ENCODE measurements at regions not wholly inside any gene's neighbourhood (a gene's known extent, or its start where the extent isn't known, plus 50 kb on each side); places are given as distances from the start of the nearest gene placed in this dataset.

DNA sequence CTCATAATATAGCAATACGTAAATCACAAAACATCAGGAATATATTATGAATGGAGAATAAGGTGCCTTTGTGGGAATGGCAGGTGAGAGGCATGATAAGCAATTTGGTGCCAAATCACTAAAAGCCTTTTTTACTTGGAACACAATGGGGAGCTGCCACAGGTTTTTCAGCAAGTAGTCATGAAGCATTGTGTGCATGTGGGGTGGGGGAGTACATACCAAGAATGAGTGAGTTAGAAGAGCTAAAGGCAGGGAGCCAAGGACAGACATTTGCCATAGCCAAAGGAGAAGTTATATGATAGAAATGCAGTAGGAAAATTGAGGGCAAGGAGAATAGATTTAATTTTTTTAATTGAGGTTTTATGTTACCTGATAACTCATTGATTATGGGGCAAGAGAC is 445.0 kb upstream of the SMC2 start:
- TF ChIP-seq, protein P1, sequence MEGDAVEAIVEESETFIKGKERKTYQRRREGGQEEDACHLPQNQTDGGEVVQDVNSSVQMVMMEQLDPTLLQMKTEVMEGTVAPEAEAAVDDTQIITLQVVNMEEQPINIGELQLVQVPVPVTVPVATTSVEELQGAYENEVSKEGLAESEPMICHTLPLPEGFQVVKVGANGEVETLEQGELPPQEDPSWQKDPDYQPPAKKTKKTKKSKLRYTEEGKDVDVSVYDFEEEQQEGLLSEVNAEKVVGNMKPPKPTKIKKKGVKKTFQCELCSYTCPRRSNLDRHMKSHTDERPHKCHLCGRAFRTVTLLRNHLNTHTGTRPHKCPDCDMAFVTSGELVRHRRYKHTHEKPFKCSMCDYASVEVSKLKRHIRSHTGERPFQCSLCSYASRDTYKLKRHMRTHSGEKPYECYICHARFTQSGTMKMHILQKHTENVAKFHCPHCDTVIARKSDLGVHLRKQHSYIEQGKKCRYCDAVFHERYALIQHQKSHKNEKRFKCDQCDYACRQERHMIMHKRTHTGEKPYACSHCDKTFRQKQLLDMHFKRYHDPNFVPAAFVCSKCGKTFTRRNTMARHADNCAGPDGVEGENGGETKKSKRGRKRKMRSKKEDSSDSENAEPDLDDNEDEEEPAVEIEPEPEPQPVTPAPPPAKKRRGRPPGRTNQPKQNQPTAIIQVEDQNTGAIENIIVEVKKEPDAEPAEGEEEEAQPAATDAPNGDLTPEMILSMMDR (IDR thresholded peaks at IDR 0.05; ENCODE audit: extremely low read depth, low read depth, low read length): no peak
- Histone ChIP-seq H3K27me3 (ENCODE audit: insufficient read depth, low read length) (no peaks in the 10 kb centered on the region), H4K20me1 (ENCODE audit: insufficient read depth, low read length) (no peaks in the 10 kb centered on the region), H3K4me3 (ENCODE audit: insufficient read depth, low read length) (no peak overlapping the region), H3K27ac (ENCODE audit: low read depth, low read length) (no peak overlapping the region), H3K9me3 (ENCODE audit: low read depth, low read length) (no peaks in the 10 kb centered on the region), H3K4me1 (ENCODE audit: insufficient read depth, low read length) (no peaks in the 10 kb centered on the region), H2AFZ (ENCODE audit: low read length) (no peak overlapping the region), H3K36me3 (ENCODE audit: insufficient read depth, low read length) (no peaks in the 10 kb centered on the region), H3K4me2 (ENCODE audit: insufficient read depth, low read length) (no peak overlapping the region), H3K79me2 (ENCODE audit: insufficient read depth, low read length) (no peaks in the 10 kb centered on the region)
- no peak for DNase-seq (ENCODE audit: insufficient read length, low spot score, missing footprints)

DNA sequence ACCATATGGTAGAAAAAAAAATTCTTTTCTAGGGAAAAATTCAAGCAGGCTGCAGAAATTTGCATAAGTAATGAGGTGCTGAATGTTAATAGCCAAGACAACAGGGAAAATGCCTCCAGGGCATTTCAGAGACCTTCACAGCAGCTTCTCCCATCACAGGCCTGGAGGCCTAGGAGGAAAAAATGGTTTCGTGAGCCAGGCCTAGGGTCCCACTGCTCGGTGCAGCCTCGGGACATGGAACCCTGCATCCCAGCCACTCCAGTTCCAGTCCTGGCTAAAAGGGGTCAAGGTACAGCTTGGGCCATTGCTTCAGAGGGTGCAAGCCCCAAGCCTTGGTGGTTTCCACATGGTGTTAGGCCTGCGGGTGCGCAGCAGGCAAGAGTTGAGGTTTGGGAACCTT is 436.0 kb upstream of the SMC2 start:
- no peak overlapping the region for H2AFZ ChIP-seq (ENCODE audit: low read length)
- DNase-seq (ENCODE audit: insufficient read length, low spot score, missing footprints): no peak
- H3K36me3 ChIP-seq (ENCODE audit: insufficient read depth, low read length): no peaks in the 10 kb centered on the region
- no peaks in the 10 kb centered on the region for H3K9me3 ChIP-seq (ENCODE audit: low read depth, low read length)
- no peaks in the 10 kb centered on the region for H4K20me1 ChIP-seq (ENCODE audit: insufficient read depth, low read length)
- no peaks in the 10 kb centered on the region for H3K27me3 ChIP-seq (ENCODE audit: insufficient read depth, low read length)
- H3K4me2 ChIP-seq (ENCODE audit: insufficient read depth, low read length): no peak overlapping the region
- TF ChIP-seq, protein P1 (IDR thresholded peaks at IDR 0.05; ENCODE audit: extremely low read depth, low read depth, low read length): no peak
- H3K4me3 ChIP-seq (ENCODE audit: insufficient read depth, low read length): no peak overlapping the region
- no peaks in the 10 kb centered on the region for H3K79me2 ChIP-seq (ENCODE audit: insufficient read depth, low read length)
- H3K27ac ChIP-seq (ENCODE audit: low read depth, low read length): no peak overlapping the region
- H3K4me1 ChIP-seq (ENCODE audit: insufficient read depth, low read length): no peaks in the 10 kb centered on the region

DNA sequence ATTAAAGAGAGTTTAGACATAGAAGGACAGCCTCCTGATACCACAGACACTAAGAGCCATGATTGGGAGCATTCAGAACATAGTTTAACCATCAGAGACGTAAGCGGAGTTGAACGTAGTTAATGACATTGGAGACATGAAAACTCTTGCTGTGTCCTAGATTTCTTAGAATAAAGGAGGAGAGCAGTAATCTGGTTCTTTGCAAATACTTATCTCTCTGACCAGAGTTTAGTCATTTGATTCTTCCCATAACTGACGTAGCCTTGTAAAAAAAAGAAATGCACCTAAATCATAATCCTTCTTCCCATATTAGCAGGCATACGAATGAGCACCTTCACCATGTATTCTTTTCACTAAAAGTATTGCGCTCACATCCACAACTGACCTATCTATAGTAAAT is 433.3 kb upstream of the SMC2 start:
- no peaks in the 10 kb centered on the region for H3K79me2 ChIP-seq (ENCODE audit: insufficient read depth, low read length)
- DNase-seq (ENCODE audit: insufficient read length, low spot score, missing footprints): no peak

DNA sequence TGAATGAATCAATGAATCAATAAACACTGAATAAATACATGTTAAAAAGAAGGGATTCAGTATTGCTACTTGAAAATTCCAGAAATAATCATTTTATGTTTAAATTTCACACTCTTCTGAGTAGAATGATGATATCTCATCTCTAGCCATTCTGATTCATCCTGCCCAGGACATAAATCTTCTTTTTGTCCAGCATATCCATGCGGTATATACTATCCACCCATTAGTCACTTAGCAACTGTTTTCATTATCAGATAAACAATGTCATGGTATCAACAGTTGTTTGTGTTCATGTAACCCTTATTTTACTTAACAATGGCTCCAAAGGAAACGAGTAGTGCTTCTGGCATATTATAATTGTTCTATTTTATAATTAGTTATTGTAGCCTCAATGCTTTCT is 432.4 kb upstream of the SMC2 start:
- H3K36me3 ChIP-seq (ENCODE audit: insufficient read depth, low read length): no peaks in the 10 kb centered on the region
- no peak overlapping the region for H3K4me2 ChIP-seq (ENCODE audit: insufficient read depth, low read length)
- H3K27ac ChIP-seq (ENCODE audit: low read depth, low read length): no peak overlapping the region
- no peaks in the 10 kb centered on the region for H3K4me1 ChIP-seq (ENCODE audit: insufficient read depth, low read length)
- no peaks in the 10 kb centered on the region for H3K27me3 ChIP-seq (ENCODE audit: insufficient read depth, low read length)
- H4K20me1 ChIP-seq (ENCODE audit: insufficient read depth, low read length): no peaks in the 10 kb centered on the region
- no peak for DNase-seq (ENCODE audit: insufficient read length, low spot score, missing footprints)
- H3K9me3 ChIP-seq (ENCODE audit: low read depth, low read length): no peaks in the 10 kb centered on the region
- H2AFZ ChIP-seq (ENCODE audit: low read length): no peak overlapping the region
- H3K4me3 ChIP-seq (ENCODE audit: insufficient read depth, low read length): no peak overlapping the region
- TF ChIP-seq, protein P1 (IDR thresholded peaks at IDR 0.05; ENCODE audit: extremely low read depth, low read depth, low read length): no peak
- H3K79me2 ChIP-seq (ENCODE audit: insufficient read depth, low read length): no peaks in the 10 kb centered on the region

More for the DNA sequence above, 433.3 kb upstream of the SMC2 start:
- Histone ChIP-seq H3K9me3 (ENCODE audit: low read depth, low read length) (no peaks in the 10 kb centered on the region), H3K27me3 (ENCODE audit: insufficient read depth, low read length) (no peaks in the 10 kb centered on the region), H3K4me2 (ENCODE audit: insufficient read depth, low read length) (no peak overlapping the region), H2AFZ (ENCODE audit: low read length) (no peak overlapping the region), H4K20me1 (ENCODE audit: insufficient read depth, low read length) (no peaks in the 10 kb centered on the region), H3K36me3 (ENCODE audit: insufficient read depth, low read length) (no peaks in the 10 kb centered on the region), H3K4me3 (ENCODE audit: insufficient read depth, low read length) (no peak overlapping the region), H3K27ac (ENCODE audit: low read depth, low read length) (no peak overlapping the region), H3K4me1 (ENCODE audit: insufficient read depth, low read length) (no peaks in the 10 kb centered on the region)
- TF ChIP-seq, protein P1 (IDR thresholded peaks at IDR 0.05; ENCODE audit: extremely low read depth, low read depth, low read length): no peak
